Left lung (tissue), 4 donors: ENCODE measurements at regions not wholly inside any gene's neighbourhood (a gene's known extent, or its start where the extent isn't known, plus 50 kb on each side); places are given as distances from the start of the nearest gene placed in this dataset.

Experiments used
- ATAC-seq: fragments of 200-7000 bp; cut with Tn5 transposase; one replicate; pipeline ENCODE4 v1.9.1; 2020; ENCODE audit warnings: moderate library complexity
- DNase-seq, 4 donors: peaks; one replicate each; pipeline ENCODE4 v3.0.0-alpha.2; 2013 to 2020
- H3K27ac ChIP-seq, 2 donors: fragments of 200-600 bp; sonication (generic) in 1 of 2; one replicate each; pipeline versions ENCODE4 v1.5.0 to v1.8.0; 2020 to 2021
- H3K27me3 ChIP-seq, 2 donors: fragments of 200-600 bp; sonication (generic) in 1 of 2; one replicate each; pipeline versions ENCODE4 v1.5.0 to v1.8.0; 2020 to 2021
- H3K36me3 ChIP-seq, 2 donors: fragments of 200-600 bp; sonication (generic) in 1 of 2; one replicate each; pipeline versions ENCODE4 v1.5.0 to v1.8.0; 2020 to 2021
- H3K4me1 ChIP-seq, 2 donors: fragments of 200-600 bp; one replicate each; pipeline ENCODE4 v1.8.0; 2021
- H3K4me3 ChIP-seq, 2 donors: fragments of 200-600 bp; sonication (generic) in 1 of 2; one replicate each; pipeline versions ENCODE4 v1.5.0 to v1.8.0; 2020 to 2021; ENCODE audit warnings: mild to moderate bottlenecking in 1 of 2
- H3K9me3 ChIP-seq, 2 donors: fragments of 200-600 bp; sonication (generic) in 1 of 2; one replicate each; pipeline versions ENCODE4 v1.5.0 to v1.8.0; 2020 to 2021
- intact Hi-C, 2 donors: fragments of 100-400 bp; cut with DNase I; formaldehyde crosslinking; loops; one replicate each; pipeline versions ENCODE4 v1.11.2 to v1.14.2; 2022
- TF ChIP-seq, protein P1 (sequence below), 2 donors: fragments of 200-600 bp; sonication (generic) in 1 of 2; IDR thresholded peaks; one replicate each; pipeline versions ENCODE4 v1.5.0 to v1.8.0; 2021; ENCODE audit warnings: antibody characterized with exemption in 2 of 2
- donor health status: DM: no; HTN: yes; CAD: no.
- donor health status: DM: no; HTN: no; CAD: no.

- H3K27me3 ChIP-seq: no peaks in the 10 kb centered on the region
- H3K4me3 ChIP-seq: peak overlapping the region; percentile 63 to 83
- no peaks in the 10 kb centered on the region for H3K36me3 ChIP-seq
- no peaks in the 10 kb centered on the region for H3K9me3 ChIP-seq
- intact Hi-C loops: no loop called here
- TF ChIP-seq, protein P1, sequence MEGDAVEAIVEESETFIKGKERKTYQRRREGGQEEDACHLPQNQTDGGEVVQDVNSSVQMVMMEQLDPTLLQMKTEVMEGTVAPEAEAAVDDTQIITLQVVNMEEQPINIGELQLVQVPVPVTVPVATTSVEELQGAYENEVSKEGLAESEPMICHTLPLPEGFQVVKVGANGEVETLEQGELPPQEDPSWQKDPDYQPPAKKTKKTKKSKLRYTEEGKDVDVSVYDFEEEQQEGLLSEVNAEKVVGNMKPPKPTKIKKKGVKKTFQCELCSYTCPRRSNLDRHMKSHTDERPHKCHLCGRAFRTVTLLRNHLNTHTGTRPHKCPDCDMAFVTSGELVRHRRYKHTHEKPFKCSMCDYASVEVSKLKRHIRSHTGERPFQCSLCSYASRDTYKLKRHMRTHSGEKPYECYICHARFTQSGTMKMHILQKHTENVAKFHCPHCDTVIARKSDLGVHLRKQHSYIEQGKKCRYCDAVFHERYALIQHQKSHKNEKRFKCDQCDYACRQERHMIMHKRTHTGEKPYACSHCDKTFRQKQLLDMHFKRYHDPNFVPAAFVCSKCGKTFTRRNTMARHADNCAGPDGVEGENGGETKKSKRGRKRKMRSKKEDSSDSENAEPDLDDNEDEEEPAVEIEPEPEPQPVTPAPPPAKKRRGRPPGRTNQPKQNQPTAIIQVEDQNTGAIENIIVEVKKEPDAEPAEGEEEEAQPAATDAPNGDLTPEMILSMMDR (IDR thresholded peaks at IDR 0.05): no peak
- peak overlapping the region; percentile 94 to 100 for H3K27ac ChIP-seq
- peaks cover 6 to 34% of the 10 kb centered on the region in 2 donors for H3K4me1 ChIP-seq
- peak in 2 of 4 donors; percentile 66 to 84 for DNase-seq
- peak; percentile 23 for ATAC-seq
These were observed 72.3 kb downstream of the OR2B2 start for GRCh38 chr6:27839626-27840475.

GRCh38 chr6:27838945-27839625, 73.1 kb downstream of the OR2B2 start:
- Histone ChIP-seq H3K36me3 (no peaks in the 10 kb centered on the region), H3K9me3 (no peaks in the 10 kb centered on the region), H3K27ac (peak overlapping the region; percentile 94 to 100), H3K27me3 (no peaks in the 10 kb centered on the region), H3K4me1 (peaks cover 6 to 34% of the 10 kb centered on the region in 2 donors), H3K4me3 (peak overlapping the region; percentile 63 to 83)
- intact Hi-C loops: no loop called here
- ATAC-seq: peak; percentile 57
- peak; percentile 44 to 90 (median 71) for DNase-seq
- TF ChIP-seq, protein P1 (IDR thresholded peaks at IDR 0.05): no peak

DNA sequence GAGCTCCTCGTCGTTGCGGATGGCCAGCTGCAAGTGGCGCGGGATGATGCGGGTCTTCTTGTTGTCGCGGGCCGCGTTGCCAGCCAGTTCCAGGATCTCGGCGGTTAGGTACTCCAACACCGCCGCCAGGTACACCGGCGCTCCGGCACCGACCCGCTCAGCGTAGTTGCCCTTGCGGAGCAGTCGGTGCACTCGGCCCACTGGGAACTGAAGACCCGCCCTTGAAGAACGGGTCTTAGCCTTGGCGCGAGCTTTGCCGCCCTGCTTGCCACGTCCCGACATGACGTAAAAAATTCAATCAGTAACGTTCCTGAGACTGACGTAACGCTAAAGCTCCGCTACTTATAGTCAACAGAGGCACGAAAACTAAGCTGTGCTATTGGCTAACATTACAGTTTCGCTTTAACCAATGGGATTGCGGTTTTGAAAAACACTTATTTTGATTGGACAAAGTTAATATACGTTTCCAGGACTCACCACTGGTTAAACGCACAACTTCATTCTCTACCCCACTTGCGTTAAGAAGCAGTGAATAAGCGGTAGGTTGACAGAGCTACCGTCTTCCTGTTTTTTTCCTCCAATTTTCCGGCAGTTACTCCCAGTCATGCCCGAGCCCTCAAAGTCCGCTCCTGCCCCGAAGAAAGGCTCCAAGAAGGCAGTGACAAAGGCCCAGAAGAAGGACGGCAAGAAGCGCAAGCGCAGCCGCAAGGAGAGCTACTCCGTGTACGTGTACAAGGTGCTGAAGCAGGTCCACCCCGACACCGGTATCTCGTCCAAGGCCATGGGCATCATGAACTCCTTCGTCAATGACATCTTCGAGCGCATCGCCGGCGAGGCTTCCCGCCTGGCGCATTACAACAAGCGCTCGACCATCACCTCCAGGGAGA, 73.9 kb downstream of the OR2B2 start:
- H3K9me3 ChIP-seq: no peaks in the 10 kb centered on the region
- ATAC-seq: peak; percentile 87
- H3K27ac ChIP-seq: peak overlapping the region; percentile 94 to 100
- H3K27me3 ChIP-seq: no peaks in the 10 kb centered on the region
- peaks cover 6 to 34% of the 10 kb centered on the region in 2 donors for H3K4me1 ChIP-seq
- H3K4me3 ChIP-seq: peak overlapping the region; percentile 63 to 83
- H3K36me3 ChIP-seq: no peaks in the 10 kb centered on the region
- intact Hi-C loops: no loop called here
- TF ChIP-seq, protein P1 (IDR thresholded peaks at IDR 0.05): peak in 1 of 2 donors; percentile 11
- DNase-seq: peak; percentile 91 to 98 (median 96)

GRCh38 chr6:27837625-27838057, 74.6 kb downstream of the OR2B2 start:
- Histone ChIP-seq H3K36me3 (no peaks in the 10 kb centered on the region), H3K27me3 (no peaks in the 10 kb centered on the region), H3K4me3 (peak overlapping the region; percentile 63 to 83), H3K27ac (peak overlapping the region; percentile 94 to 100), H3K9me3 (no peaks in the 10 kb centered on the region), H3K4me1 (peaks cover 6 to 34% of the 10 kb centered on the region in 2 donors)
- ATAC-seq (peak; percentile 35), DNase-seq (no peak)
- intact Hi-C loops: no loop called here
- TF ChIP-seq, protein P1 (IDR thresholded peaks at IDR 0.05): no peak
